ENCODE measurements at regions not wholly inside any gene's neighbourhood (a gene's known extent, or its start where the extent isn't known, plus 50 kb on each side); places are given as distances from the start of the nearest gene placed in this dataset.
"Not testable (repeated sequence)": the region's sequence is repeated elsewhere in the genome, so short reads cannot be mapped to it uniquely, and the experiment has no call there.

GRCh38 chr12:86945685-86946196, 689.5 kb upstream of the MGAT4C start:
- no peak overlapping the region for H3K4me3 ChIP-seq
- H3K36me3 ChIP-seq = no peaks in the 10 kb centered on the region
- H3K27me3 ChIP-seq = no peaks in the 10 kb centered on the region
- H3K4me1 ChIP-seq = no peaks in the 10 kb centered on the region
- no peak for DNase-seq
- 69% methylated on average over 1 of the region's 1 CpG for WGBS, 2 donors
- intact Hi-C loops (cut with DNase I) = no loop called here
- TF ChIP-seq CTCF (IDR thresholded peaks at IDR 0.05) (no peak), POLR2A (IDR thresholded peaks at IDR 0.05) (no peak), EP300 (IDR thresholded peaks at IDR 0.05) (no peak), POLR2AphosphoS5 (IDR thresholded peaks at IDR 0.05) (no peak)
- no peaks in the 10 kb centered on the region for H3K9me3 ChIP-seq
- H3K27ac ChIP-seq = no peak overlapping the region

GRCh38 chr12:86944197-86944819, 688.1 kb upstream of the MGAT4C start:
- H3K36me3 ChIP-seq; H3K4me3 ChIP-seq; DNase-seq; H3K27me3 ChIP-seq; intact Hi-C loops (cut with DNase I); H3K4me1 ChIP-seq; H3K27ac ChIP-seq; H3K9me3 ChIP-seq: not testable (repeated sequence)
- WGBS, 2 donors = 55 to 72% methylated on average over 3 of the region's 3 CpGs

GRCh38 chr12:86931714-86932113, 675.5 kb upstream of the MGAT4C start:
- H3K36me3 ChIP-seq = no peaks in the 10 kb centered on the region
- no peaks in the 10 kb centered on the region for H3K9me3 ChIP-seq
- no peak overlapping the region for H3K27ac ChIP-seq
- no peaks in the 10 kb centered on the region for H3K27me3 ChIP-seq
- no peak overlapping the region for H3K4me3 ChIP-seq
- H3K4me1 ChIP-seq = no peaks in the 10 kb centered on the region
- no peak for DNase-seq
- intact Hi-C loops (cut with DNase I) = no loop called here
- no peak for TF ChIP-seq EP300 (IDR thresholded peaks at IDR 0.05)
- TF ChIP-seq POLR2AphosphoS5 (IDR thresholded peaks at IDR 0.05) = no peak
- no peak for TF ChIP-seq POLR2A (IDR thresholded peaks at IDR 0.05)
- TF ChIP-seq CTCF (IDR thresholded peaks at IDR 0.05) = no peak

GRCh38 chr12:86929962-86930361, 673.8 kb upstream of the MGAT4C start:
- intact Hi-C loops (cut with DNase I) = no loop called here
- Histone ChIP-seq H3K4me3 (no peak overlapping the region), H3K9me3 (no peaks in the 10 kb centered on the region), H3K27me3 (no peaks in the 10 kb centered on the region), H3K27ac (no peak overlapping the region), H3K4me1 (no peaks in the 10 kb centered on the region), H3K36me3 (no peaks in the 10 kb centered on the region)
- WGBS, 2 donors = 74 to 86% methylated on average over 2 of the region's 2 CpGs
- TF ChIP-seq POLR2AphosphoS5 (IDR thresholded peaks at IDR 0.05) = no peak
- no peak for TF ChIP-seq CTCF (IDR thresholded peaks at IDR 0.05)
- TF ChIP-seq POLR2A (IDR thresholded peaks at IDR 0.05) = no peak
- TF ChIP-seq EP300 (IDR thresholded peaks at IDR 0.05) = no peak
- DNase-seq = no peak

GRCh38 chr12:86917121-86917520, 660.9 kb upstream of the MGAT4C start:
- intact Hi-C loops (cut with DNase I) = no loop called here
- H3K4me1 ChIP-seq = no peaks in the 10 kb centered on the region
- WGBS, 2 donors = 77 to 80% methylated on average over 1 of the region's 1 CpG
- no peak overlapping the region for H3K27ac ChIP-seq
- no peak for DNase-seq
- H3K27me3 ChIP-seq = no peaks in the 10 kb centered on the region
- no peaks in the 10 kb centered on the region for H3K9me3 ChIP-seq
- TF ChIP-seq CTCF (IDR thresholded peaks at IDR 0.05) (no peak), EP300 (IDR thresholded peaks at IDR 0.05) (no peak), POLR2A (IDR thresholded peaks at IDR 0.05) (no peak), POLR2AphosphoS5 (IDR thresholded peaks at IDR 0.05) (no peak)
- H3K36me3 ChIP-seq = no peaks in the 10 kb centered on the region
- H3K4me3 ChIP-seq = no peak overlapping the region
